IMR-90 (cell line): ENCODE measurements at regions not wholly inside any gene's neighbourhood (a gene's known extent, or its start where the extent isn't known, plus 50 kb on each side); places are given as distances from the start of the nearest gene placed in this dataset.

ENCODE experiments used
- ATAC-seq: fragments of 200-7000 bp; cut with Tn5 transposase; 2 replicates; pipeline ENCODE4 v1.9.1; 2020; ENCODE audit warnings: low read depth, mild to moderate bottlenecking, moderate library complexity
- BruUV-seq: library from RNA; stranded (reverse); fragments of 400-500 nt; replicated peaks from 2 replicates; lab custom pipeline; 2021; lab: Mats Ljungman, UMichigan
- CTCF ChIA-PET: fragments of 300-600 bp; formaldehyde crosslinking; extraction: SDS; loops from one replicate; lab custom pipeline; 2021; ENCODE audit warnings: antibody characterized with exemption; lab: Yijun Ruan, JAX
- POLR2A ChIA-PET: fragments of 300-600 bp; sonication (Branson Sonifier 250); formaldehyde crosslinking; loops from one replicate; lab custom pipeline; 2022; ENCODE audit warnings: antibody characterized with exemption; ENCODE audit not compliant: unreplicated experiment; lab: Charles Lee
- DNase-seq: peaks from one replicate; pipeline ENCODE4 v3.0.0; 2013
- H2AFZ ChIP-seq: replicated peaks from 2 replicates; pipeline ENCODE3; 2013; ENCODE audit warnings: low read length, mild to moderate bottlenecking; ENCODE audit not compliant: poor library complexity
- H2AK5ac ChIP-seq: 2 replicates; pipeline ENCODE4 v1.6.1; 2013; ENCODE audit warnings: low read depth, low read length, inconsistent platforms
- H2AK9ac ChIP-seq: replicated peaks from 2 replicates; pipeline ENCODE3; 2013; ENCODE audit warnings: mild to moderate bottlenecking, low read depth, low read length, moderate library complexity; ENCODE audit not compliant: poor library complexity
- H2BK120ac ChIP-seq: 2 replicates; pipeline ENCODE4 v1.6.1; 2013; ENCODE audit warnings: low read depth, low read length, inconsistent platforms
- H2BK15ac ChIP-seq: 3 replicates; pipeline ENCODE4 v1.6.1; 2013; ENCODE audit warnings: low read depth, low read length, inconsistent platforms
- H2BK20ac ChIP-seq: 2 replicates; pipeline ENCODE4 v1.6.1; 2013; ENCODE audit warnings: low read depth, mild to moderate bottlenecking, inconsistent platforms, low read length, moderate library complexity
- H2BK5ac ChIP-seq: 2 replicates; pipeline ENCODE4 v1.6.1; 2013; ENCODE audit warnings: mild to moderate bottlenecking, low read depth, low read length, inconsistent platforms; ENCODE audit not compliant: poor library complexity, severe bottlenecking
- H3K14ac ChIP-seq: replicated peaks from 2 replicates; pipeline ENCODE4 v1.6.1; 2013; ENCODE audit warnings: low read depth, low read length, inconsistent platforms
- H3K18ac ChIP-seq: 2 replicates; pipeline ENCODE4 v1.6.1; 2013; ENCODE audit warnings: low read depth, low read length, control low read depth
- H3K23ac ChIP-seq: 2 replicates; pipeline ENCODE4 v1.6.1; 2013; ENCODE audit warnings: low read depth, low read length, inconsistent platforms
- H3K27ac ChIP-seq: 2 replicates; pipeline ENCODE4 v1.5.1; 2013; ENCODE audit warnings: mild to moderate bottlenecking, control low read depth, low read length; ENCODE audit not compliant: insufficient read depth
- H3K27me3 ChIP-seq: 2 replicates; pipeline ENCODE4 v1.6.1; 2013; ENCODE audit warnings: low read length; ENCODE audit not compliant: control insufficient read depth, insufficient read depth
- H3K36me3 ChIP-seq: 2 replicates; pipeline ENCODE4 v1.6.1; 2013; ENCODE audit warnings: low read length, mixed read lengths; ENCODE audit not compliant: control insufficient read depth, insufficient read depth
- H3K4ac ChIP-seq: 2 replicates; pipeline ENCODE4 v1.6.1; 2013; ENCODE audit warnings: low read depth, low read length, inconsistent platforms
- H3K4me1 ChIP-seq: 2 replicates; pipeline ENCODE4 v1.6.1; 2013; ENCODE audit warnings: low read length, mixed read lengths; ENCODE audit not compliant: control insufficient read depth, insufficient read depth
- H3K4me2 ChIP-seq: 2 replicates; pipeline ENCODE4 v1.6.1; 2013; ENCODE audit warnings: low read depth, mild to moderate bottlenecking, control low read depth, low read length, moderate library complexity
- H3K4me3 ChIP-seq: 2 replicates; pipeline ENCODE4 v1.5.1; 2013; ENCODE audit warnings: low read depth, mild to moderate bottlenecking, control low read depth, low read length, moderate library complexity; ENCODE audit not compliant: insufficient read depth
- H3K56ac ChIP-seq: 2 replicates; pipeline ENCODE4 v1.6.1; 2013; ENCODE audit warnings: low read length, inconsistent platforms; ENCODE audit not compliant: insufficient read depth; ENCODE audit errors: extremely low read depth
- H3K79me1 ChIP-seq, 2 experiments: 2 replicates each; pipeline ENCODE4 v1.6.1; 2013; ENCODE audit warnings: low read length in 2 of 2, inconsistent platforms in 1 of 2, low read depth in 1 of 2
- H3K9ac ChIP-seq: 2 replicates; pipeline ENCODE4 v1.6.1; 2013; ENCODE audit warnings: low read depth, low read length, control low read depth
- H3K9me1 ChIP-seq: 2 replicates; pipeline ENCODE4 v1.6.1; 2013; ENCODE audit warnings: low read length, inconsistent platforms; ENCODE audit not compliant: insufficient read depth
- H3K9me3 ChIP-seq: 2 replicates; pipeline ENCODE4 v1.6.1; 2013; ENCODE audit warnings: low read length; ENCODE audit not compliant: control insufficient read depth, insufficient read depth
- H4K20me1 ChIP-seq: 2 replicates; pipeline ENCODE4 v1.6.1; 2013; ENCODE audit warnings: low read length, inconsistent platforms; ENCODE audit not compliant: insufficient read depth
- H4K5ac ChIP-seq: 2 replicates; pipeline ENCODE4 v1.6.1; 2013; ENCODE audit warnings: mild to moderate bottlenecking, low read depth, low read length, control low read depth
- H4K8ac ChIP-seq, 2 experiments: 2 replicates each; pipeline ENCODE4 v1.6.1; 2013; ENCODE audit warnings: low read depth in 2 of 2, low read length in 2 of 2, control low read depth in 1 of 2, inconsistent platforms in 1 of 2
- H4K91ac ChIP-seq: 2 replicates; pipeline ENCODE4 v1.6.1; 2013; ENCODE audit warnings: low read depth, low read length, inconsistent platforms; ENCODE audit not compliant: insufficient read depth
- MXI1 ChIP-seq: IDR thresholded peaks from 2 replicates; pipeline ENCODE4 v1.6.1; 2012; ENCODE audit warnings: low read depth, mild to moderate bottlenecking, low read length, moderate library complexity, borderline replicate concordance
- NFE2L2 ChIP-seq: fragments of 150-350 bp; IDR thresholded peaks from 2 replicates; pipeline ENCODE4 v1.6.1; 2016; ENCODE audit warnings: low read depth, mild to moderate bottlenecking, low read length
- RFX5 ChIP-seq: IDR thresholded peaks from 2 replicates; pipeline ENCODE4 v1.8.0; 2012; ENCODE audit warnings: low read depth, mild to moderate bottlenecking, low read length, moderate library complexity
- SMC3 ChIP-seq: fragments of 150-350 bp; IDR thresholded peaks from 2 replicates; pipeline ENCODE4 v1.6.1; 2016; ENCODE audit warnings: low read depth, mild to moderate bottlenecking, antibody characterized with exemption, low read length, moderate library complexity
- WGBS, 2 experiments: methylation state at CpG; one replicate each; pipeline versions ENCODE4 v1.1.5 to v1.1.7; 2013; ENCODE audit warnings: missing lambda C conversion rate in 2 of 2; ENCODE audit not compliant: insufficient read length in 1 of 2; ENCODE audit errors: extremely low coverage in 2 of 2; 5-methylcytosine and 5-hydroxymethylcytosine counted together
- dilution Hi-C: fragments of 300-500 bp; cut with HindIII; formaldehyde crosslinking; loops from one replicate; pipeline ENCODE4 v1.14.3; 2018; ENCODE audit warnings: low sequenced_read_pairs; ENCODE audit not compliant: unreplicated experiment
- in situ Hi-C: fragments of 300-500 bp; cut with MboI; formaldehyde crosslinking; loops from 3 replicates; pipeline ENCODE4 v1.14.3; 2019; ENCODE audit warnings: low sequenced_read_pairs, inconsistent platforms, mixed read lengths
- intact Hi-C: fragments of 100-400 bp; cut with micrococcal nuclease; formaldehyde crosslinking; loops from 2 replicates; pipeline ENCODE4 v1.10.0; 2022
- TF ChIP-seq, protein P1 (sequence below): fragments of 150-350 bp; IDR thresholded peaks from 2 replicates; pipeline ENCODE4 v1.6.1; 2017; ENCODE audit warnings: mild to moderate bottlenecking, antibody characterized with exemption, low read length, low read depth

DNA sequence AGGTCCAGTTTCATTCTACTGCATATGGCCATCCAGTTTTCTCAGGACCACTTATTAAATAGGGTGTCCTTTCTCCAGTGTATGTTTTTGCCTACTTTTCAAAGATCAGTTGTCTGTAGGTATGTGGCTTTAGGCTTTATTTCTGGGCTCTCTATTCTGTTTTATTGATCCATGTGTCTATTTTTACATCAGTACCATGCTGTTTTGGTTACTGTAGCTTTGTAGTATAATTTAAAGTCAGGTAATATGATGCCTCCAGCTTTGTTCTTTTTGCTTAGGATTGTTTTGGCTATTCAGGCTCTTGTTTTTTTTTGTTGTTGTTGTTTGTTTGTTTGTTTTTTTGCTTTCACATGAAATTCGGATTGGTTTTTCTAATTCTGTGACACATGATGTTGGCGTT lies 124.4 kb upstream of the SLC35F3 start:
- no peak overlapping the region for H2BK5ac ChIP-seq
- in situ Hi-C loops = no loop called here
- ATAC-seq (no peak), DNase-seq (no peak)
- H2BK20ac ChIP-seq = no peak overlapping the region
- H4K8ac ChIP-seq = no peak overlapping the region
- intact Hi-C loops = no loop called here
- ChIA-PET POLR2A (no interaction called here), CTCF (no interaction called here)
- H4K91ac ChIP-seq = no peak overlapping the region
- dilution Hi-C loops = no loop called here
- 56% methylated on average over 2 of the region's 2 CpGs; no CpG with 5 or more reads in 1 of the 2 experiments for WGBS, 2 experiments
- H3K4ac ChIP-seq = no peak overlapping the region
- H3K36me3 ChIP-seq = no peaks in the 10 kb centered on the region
- H3K27ac ChIP-seq = no peak overlapping the region
- H2AFZ ChIP-seq = no peak overlapping the region
- no peak for TF ChIP-seq RFX5
- no peak for TF ChIP-seq SMC3
- TF ChIP-seq MXI1 = no peak
- TF ChIP-seq NFE2L2 = no peak
- TF ChIP-seq, protein P1, sequence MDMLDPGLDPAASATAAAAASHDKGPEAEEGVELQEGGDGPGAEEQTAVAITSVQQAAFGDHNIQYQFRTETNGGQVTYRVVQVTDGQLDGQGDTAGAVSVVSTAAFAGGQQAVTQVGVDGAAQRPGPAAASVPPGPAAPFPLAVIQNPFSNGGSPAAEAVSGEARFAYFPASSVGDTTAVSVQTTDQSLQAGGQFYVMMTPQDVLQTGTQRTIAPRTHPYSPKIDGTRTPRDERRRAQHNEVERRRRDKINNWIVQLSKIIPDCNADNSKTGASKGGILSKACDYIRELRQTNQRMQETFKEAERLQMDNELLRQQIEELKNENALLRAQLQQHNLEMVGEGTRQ = no peak
- H3K14ac ChIP-seq = no peak overlapping the region
- H2AK9ac ChIP-seq = no peak overlapping the region
- no peaks in the 10 kb centered on the region for H4K20me1 ChIP-seq
- H3K9ac ChIP-seq = no peak overlapping the region
- H3K4me1 ChIP-seq = no peaks in the 10 kb centered on the region
- no peak overlapping the region for H2AK5ac ChIP-seq
- H3K23ac ChIP-seq = no peak overlapping the region
- no TSS peak for BruUV-seq
- H3K9me3 ChIP-seq = peaks cover 11% of the 10 kb centered on the region; the same call in 1 of the 2 replicates
- no peak overlapping the region for H3K4me3 ChIP-seq
- no peak overlapping the region for H3K56ac ChIP-seq
- H4K5ac ChIP-seq = no peak overlapping the region
- H3K18ac ChIP-seq = no peak overlapping the region
- H2BK120ac ChIP-seq = no peak overlapping the region
- H3K4me2 ChIP-seq = no peak overlapping the region
- no peaks in the 10 kb centered on the region for H3K9me1 ChIP-seq
- no peak overlapping the region for H2BK15ac ChIP-seq
- H3K79me1 ChIP-seq = no peaks in the 10 kb centered on the region
- no peaks in the 10 kb centered on the region for H3K27me3 ChIP-seq
